HL-60 (cell line): ENCODE measurements at regions not wholly inside any gene's neighbourhood (a gene's known extent, or its start where the extent isn't known, plus 50 kb on each side); places are given as distances from the start of the nearest gene placed in this dataset.

ENCODE experiments used
- DNase-seq, 2 experiments: peaks; one replicate each; pipeline ENCODE4 v3.0.0-alpha.2; 2010 to 2020; ENCODE audit warnings: low read depth in 1 of 2, low spot score in 1 of 2
- H3K27ac ChIP-seq: fragments of 250-450 bp; sonication (Bioruptor Pico); replicated peaks from 2 replicates; pipeline ENCODE4 v1.5.1; 2020; ENCODE audit warnings: mild to moderate bottlenecking, moderate library complexity
- H3K27me3 ChIP-seq: fragments of 250-450 bp; sonication (Bioruptor Pico); 2 replicates; pipeline ENCODE4 v1.5.1; 2021; ENCODE audit warnings: mild to moderate bottlenecking, moderate library complexity; ENCODE audit not compliant: insufficient read depth, poor library complexity, severe bottlenecking
- H3K4me3 ChIP-seq: replicated peaks from 2 replicates; pipeline ENCODE4 v1.5.1; 2011; ENCODE audit warnings: mild to moderate bottlenecking, control low read depth, low read length; ENCODE audit not compliant: insufficient read depth
- GABPA ChIP-seq: IDR thresholded peaks from 2 replicates; pipeline ENCODE4 v1.6.1; 2012; ENCODE audit warnings: low read depth
- POLR2AphosphoS5 ChIP-seq: IDR thresholded peaks from 2 replicates; pipeline ENCODE4 v1.6.1; 2012; ENCODE audit warnings: low read depth
- SPI1 ChIP-seq: IDR thresholded peaks from 2 replicates; pipeline ENCODE4 v1.6.1; 2012; ENCODE audit warnings: low read depth, mild to moderate bottlenecking, borderline replicate concordance
- TF ChIP-seq, protein P1 (sequence below): IDR thresholded peaks from 2 replicates; pipeline ENCODE4 v1.6.1; 2012; ENCODE audit warnings: low read depth; ENCODE audit not compliant: insufficient replicate concordance
- TF ChIP-seq, protein P2 (sequence below): IDR thresholded peaks from one replicate; pipeline ENCODE4 v1.5.1; 2011; ENCODE audit warnings: low read length, control low read depth, inconsistent platforms; ENCODE audit not compliant: insufficient read depth

DNA sequence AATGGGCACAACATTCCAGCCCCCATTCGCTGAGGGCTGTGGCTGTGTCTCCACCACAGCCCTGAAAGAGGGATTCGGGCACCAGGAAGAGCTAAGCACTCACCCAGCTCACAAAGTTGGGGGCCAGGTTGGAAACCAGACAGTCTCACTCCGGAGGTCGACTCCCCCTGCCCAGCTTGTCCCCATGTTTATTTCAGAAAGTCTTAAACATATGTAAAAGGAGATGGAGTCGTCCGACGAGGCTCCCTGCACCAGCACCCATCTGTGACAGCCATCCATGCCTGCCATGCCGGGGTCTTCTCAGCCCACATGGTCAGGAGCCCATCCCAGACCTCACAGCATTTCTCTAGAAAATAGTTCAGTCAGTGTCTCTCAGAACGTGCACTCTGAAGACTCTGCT lies 63.6 kb upstream of the STX16 start:
- Histone ChIP-seq H3K27ac (no peak overlapping the region), H3K27me3 (no peaks in the 10 kb centered on the region), H3K4me3 (no peak overlapping the region)
- DNase-seq = no peak
- TF ChIP-seq SPI1 (no peak), GABPA (no peak), POLR2AphosphoS5 (no peak)
- TF ChIP-seq, protein P1, sequence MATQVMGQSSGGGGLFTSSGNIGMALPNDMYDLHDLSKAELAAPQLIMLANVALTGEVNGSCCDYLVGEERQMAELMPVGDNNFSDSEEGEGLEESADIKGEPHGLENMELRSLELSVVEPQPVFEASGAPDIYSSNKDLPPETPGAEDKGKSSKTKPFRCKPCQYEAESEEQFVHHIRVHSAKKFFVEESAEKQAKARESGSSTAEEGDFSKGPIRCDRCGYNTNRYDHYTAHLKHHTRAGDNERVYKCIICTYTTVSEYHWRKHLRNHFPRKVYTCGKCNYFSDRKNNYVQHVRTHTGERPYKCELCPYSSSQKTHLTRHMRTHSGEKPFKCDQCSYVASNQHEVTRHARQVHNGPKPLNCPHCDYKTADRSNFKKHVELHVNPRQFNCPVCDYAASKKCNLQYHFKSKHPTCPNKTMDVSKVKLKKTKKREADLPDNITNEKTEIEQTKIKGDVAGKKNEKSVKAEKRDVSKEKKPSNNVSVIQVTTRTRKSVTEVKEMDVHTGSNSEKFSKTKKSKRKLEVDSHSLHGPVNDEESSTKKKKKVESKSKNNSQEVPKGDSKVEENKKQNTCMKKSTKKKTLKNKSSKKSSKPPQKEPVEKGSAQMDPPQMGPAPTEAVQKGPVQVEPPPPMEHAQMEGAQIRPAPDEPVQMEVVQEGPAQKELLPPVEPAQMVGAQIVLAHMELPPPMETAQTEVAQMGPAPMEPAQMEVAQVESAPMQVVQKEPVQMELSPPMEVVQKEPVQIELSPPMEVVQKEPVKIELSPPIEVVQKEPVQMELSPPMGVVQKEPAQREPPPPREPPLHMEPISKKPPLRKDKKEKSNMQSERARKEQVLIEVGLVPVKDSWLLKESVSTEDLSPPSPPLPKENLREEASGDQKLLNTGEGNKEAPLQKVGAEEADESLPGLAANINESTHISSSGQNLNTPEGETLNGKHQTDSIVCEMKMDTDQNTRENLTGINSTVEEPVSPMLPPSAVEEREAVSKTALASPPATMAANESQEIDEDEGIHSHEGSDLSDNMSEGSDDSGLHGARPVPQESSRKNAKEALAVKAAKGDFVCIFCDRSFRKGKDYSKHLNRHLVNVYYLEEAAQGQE = no peak
- TF ChIP-seq, protein P2, sequence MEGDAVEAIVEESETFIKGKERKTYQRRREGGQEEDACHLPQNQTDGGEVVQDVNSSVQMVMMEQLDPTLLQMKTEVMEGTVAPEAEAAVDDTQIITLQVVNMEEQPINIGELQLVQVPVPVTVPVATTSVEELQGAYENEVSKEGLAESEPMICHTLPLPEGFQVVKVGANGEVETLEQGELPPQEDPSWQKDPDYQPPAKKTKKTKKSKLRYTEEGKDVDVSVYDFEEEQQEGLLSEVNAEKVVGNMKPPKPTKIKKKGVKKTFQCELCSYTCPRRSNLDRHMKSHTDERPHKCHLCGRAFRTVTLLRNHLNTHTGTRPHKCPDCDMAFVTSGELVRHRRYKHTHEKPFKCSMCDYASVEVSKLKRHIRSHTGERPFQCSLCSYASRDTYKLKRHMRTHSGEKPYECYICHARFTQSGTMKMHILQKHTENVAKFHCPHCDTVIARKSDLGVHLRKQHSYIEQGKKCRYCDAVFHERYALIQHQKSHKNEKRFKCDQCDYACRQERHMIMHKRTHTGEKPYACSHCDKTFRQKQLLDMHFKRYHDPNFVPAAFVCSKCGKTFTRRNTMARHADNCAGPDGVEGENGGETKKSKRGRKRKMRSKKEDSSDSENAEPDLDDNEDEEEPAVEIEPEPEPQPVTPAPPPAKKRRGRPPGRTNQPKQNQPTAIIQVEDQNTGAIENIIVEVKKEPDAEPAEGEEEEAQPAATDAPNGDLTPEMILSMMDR = no peak

DNA sequence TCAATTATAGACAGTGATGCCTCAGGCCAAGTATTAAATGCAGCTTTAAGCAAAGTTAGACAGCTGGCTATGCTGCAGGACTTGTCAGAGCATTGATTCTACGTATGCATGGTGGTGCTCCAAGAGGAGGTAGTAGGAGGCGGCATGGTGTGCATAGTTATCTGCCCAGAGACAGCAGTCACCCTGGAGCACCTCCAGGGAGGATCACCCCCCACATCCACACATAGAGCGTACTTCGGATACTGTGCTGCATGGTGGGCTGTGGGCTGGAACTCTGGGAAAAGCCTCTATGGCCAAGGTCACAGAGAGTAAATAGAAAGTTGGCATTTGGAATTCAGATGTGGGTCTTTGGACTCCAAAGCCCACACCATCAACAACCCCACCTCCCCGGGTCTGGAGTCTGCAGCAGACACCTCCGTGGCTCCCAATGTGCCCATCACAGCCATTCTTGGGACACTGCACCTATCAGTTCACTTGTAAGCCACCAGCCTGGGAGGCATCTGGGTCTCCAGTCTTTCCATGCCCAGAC lies 64.5 kb upstream of the STX16 start:
- TF ChIP-seq, protein P2 = no peak
- TF ChIP-seq POLR2AphosphoS5 (no peak), GABPA (no peak), SPI1 (no peak)
- TF ChIP-seq, protein P1 = no peak
- Histone ChIP-seq H3K4me3 (no peak overlapping the region), H3K27me3 (no peaks in the 10 kb centered on the region), H3K27ac (no peak overlapping the region)
- no peak for DNase-seq

DNA sequence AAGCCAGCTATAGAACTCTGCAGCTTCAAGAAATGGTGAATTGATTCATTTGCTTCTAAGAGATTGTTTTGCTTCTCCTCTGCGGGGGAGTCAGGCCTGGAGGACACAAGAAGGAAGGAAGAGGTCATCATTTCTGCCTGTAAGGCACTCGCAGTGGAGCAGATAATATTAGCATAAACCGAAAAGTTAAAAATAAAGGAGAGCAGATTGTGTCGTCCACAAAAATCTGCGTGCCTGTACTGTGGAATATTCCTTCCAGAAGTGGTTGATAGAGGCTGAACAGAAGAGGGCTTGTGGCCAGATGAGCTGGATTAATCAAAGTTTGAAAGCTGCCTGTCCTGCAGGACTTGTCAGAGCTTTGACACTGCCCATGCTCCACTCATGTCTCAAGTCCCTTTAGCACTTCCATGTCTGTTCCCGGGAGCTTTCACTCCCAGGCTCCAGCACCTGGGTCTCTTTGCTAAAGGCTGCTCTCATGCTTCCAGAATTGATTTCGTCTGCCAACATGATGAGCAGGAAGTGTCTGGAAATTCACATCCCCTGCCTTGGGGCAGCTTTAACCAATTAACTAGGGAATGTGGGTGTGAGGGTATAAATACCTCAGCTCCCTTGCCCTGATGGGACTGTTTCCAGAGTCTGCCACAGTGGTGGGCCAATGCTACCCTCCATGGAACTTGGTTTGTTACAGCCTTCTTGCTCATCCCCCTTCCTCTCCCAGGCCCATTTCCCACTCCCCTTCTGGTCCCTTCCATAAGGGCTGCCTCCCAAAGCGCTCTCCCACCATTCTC lies 65.1 kb upstream of the STX16 start:
- H3K27ac ChIP-seq = no peak overlapping the region
- H3K4me3 ChIP-seq = no peak overlapping the region
- H3K27me3 ChIP-seq = no peaks in the 10 kb centered on the region
- DNase-seq = no peak
- TF ChIP-seq, protein P1 = no peak
- no peak for TF ChIP-seq GABPA
- no peak for TF ChIP-seq SPI1
- TF ChIP-seq POLR2AphosphoS5 = no peak
